ENCODE measurements at regions not wholly inside any gene's neighbourhood (a gene's known extent, or its start where the extent isn't known, plus 50 kb on each side); places are given as distances from the start of the nearest gene placed in this dataset.
A peak's percentile ranks its signal among the peaks of the same experiment; 100 is the strongest.
"Not testable (repeated sequence)": the region's sequence is repeated elsewhere in the genome, so short reads cannot be mapped to it uniquely, and the experiment has no call there.

GRCh38 chr11:49499117-49499516 lies 290.7 kb upstream of the FOLH1 start:
- intact Hi-C loops (cut with DNase I): no loop called here
- no peak for FAIRE-seq

GRCh38 chr11:49505231-49505630 lies 296.8 kb upstream of the FOLH1 start:
- intact Hi-C loops (cut with DNase I): no loop called here
- no peaks in the 10 kb centered on the region for H3K27me3 ChIP-seq (ENCODE audit: control insufficient read depth, insufficient read depth, low read length)
- no peaks in the 10 kb centered on the region for H3K36me3 ChIP-seq (ENCODE audit: control insufficient read depth in 2 of 3, insufficient read depth in 3 of 3, low read length in 3 of 3)
- DNase-seq: no peak
- no peak overlapping the region for H3K27ac ChIP-seq (ENCODE audit: low read depth in 2 of 2, low read length in 2 of 2)
- no peak overlapping the region for H3K9ac ChIP-seq (ENCODE audit: low read length in 3 of 3)
- H3K4me3 ChIP-seq (ENCODE audit: low read length in 3 of 3): no peak overlapping the region
- FAIRE-seq: no peak
- TF ChIP-seq, protein P1, sequence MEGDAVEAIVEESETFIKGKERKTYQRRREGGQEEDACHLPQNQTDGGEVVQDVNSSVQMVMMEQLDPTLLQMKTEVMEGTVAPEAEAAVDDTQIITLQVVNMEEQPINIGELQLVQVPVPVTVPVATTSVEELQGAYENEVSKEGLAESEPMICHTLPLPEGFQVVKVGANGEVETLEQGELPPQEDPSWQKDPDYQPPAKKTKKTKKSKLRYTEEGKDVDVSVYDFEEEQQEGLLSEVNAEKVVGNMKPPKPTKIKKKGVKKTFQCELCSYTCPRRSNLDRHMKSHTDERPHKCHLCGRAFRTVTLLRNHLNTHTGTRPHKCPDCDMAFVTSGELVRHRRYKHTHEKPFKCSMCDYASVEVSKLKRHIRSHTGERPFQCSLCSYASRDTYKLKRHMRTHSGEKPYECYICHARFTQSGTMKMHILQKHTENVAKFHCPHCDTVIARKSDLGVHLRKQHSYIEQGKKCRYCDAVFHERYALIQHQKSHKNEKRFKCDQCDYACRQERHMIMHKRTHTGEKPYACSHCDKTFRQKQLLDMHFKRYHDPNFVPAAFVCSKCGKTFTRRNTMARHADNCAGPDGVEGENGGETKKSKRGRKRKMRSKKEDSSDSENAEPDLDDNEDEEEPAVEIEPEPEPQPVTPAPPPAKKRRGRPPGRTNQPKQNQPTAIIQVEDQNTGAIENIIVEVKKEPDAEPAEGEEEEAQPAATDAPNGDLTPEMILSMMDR (IDR thresholded peaks at IDR 0.05; ENCODE audit: borderline replicate concordance, extremely low read depth, insufficient read depth): no peak
- H3K9me3 ChIP-seq (ENCODE audit: control insufficient read depth in 2 of 3, insufficient read depth in 1 of 3, low read length in 3 of 3): no peaks in the 10 kb centered on the region
- H3K4me1 ChIP-seq (ENCODE audit: control insufficient read depth in 2 of 3, insufficient read depth in 2 of 3, low read depth in 1 of 3, low read length in 3 of 3): no peaks in the 10 kb centered on the region

More at GRCh38 chr11:49499117-49499516, 290.7 kb upstream of the FOLH1 start:
- no peak for DNase-seq
- Histone ChIP-seq H3K4me1 (ENCODE audit: control insufficient read depth in 2 of 3, insufficient read depth in 2 of 3, low read depth in 1 of 3, low read length in 3 of 3) (no peaks in the 10 kb centered on the region), H3K9ac (ENCODE audit: low read length in 3 of 3) (no peak overlapping the region), H3K27me3 (ENCODE audit: control insufficient read depth, insufficient read depth, low read length) (no peaks in the 10 kb centered on the region), H3K4me3 (ENCODE audit: low read length in 3 of 3) (no peak overlapping the region), H3K36me3 (ENCODE audit: control insufficient read depth in 2 of 3, insufficient read depth in 3 of 3, low read length in 3 of 3) (no peaks in the 10 kb centered on the region), H3K27ac (ENCODE audit: low read depth in 2 of 2, low read length in 2 of 2) (no peak overlapping the region), H3K9me3 (ENCODE audit: control insufficient read depth in 2 of 3, insufficient read depth in 1 of 3, low read length in 3 of 3) (no peaks in the 10 kb centered on the region)
- TF ChIP-seq, protein P1 (IDR thresholded peaks at IDR 0.05; ENCODE audit: borderline replicate concordance, extremely low read depth, insufficient read depth): no peak

DNA sequence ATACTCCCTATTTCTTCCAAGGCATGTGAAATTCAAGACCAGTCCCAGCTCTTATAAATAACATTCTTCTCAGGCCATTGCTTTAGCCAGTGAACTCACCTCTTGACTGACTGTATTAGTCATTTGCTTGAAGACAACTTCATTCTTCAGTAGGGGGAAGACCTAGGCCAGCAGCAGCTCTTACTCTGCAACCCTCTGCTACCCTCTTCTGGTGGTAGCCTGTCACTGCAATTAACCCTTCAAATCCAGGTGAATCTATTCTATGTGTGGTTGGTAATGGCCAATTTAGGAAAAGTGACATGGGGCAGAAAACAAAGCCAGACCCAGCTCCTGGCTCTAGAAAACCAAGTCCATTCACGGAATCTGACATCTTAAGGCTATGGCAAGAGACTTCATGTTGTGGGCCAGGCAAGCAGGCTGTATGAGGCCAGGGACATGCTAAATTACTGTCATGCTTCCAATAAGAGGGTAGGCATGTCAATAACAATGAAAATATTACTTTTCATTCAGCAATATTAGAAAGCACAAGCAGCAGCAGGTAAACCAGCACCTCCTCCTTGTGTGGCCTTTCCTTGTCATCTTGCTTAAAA lies 317.9 kb upstream of the FOLH1 start:
- TF ChIP-seq, protein P1 (IDR thresholded peaks at IDR 0.05; ENCODE audit: borderline replicate concordance, extremely low read depth, insufficient read depth): peak; percentile 42
- H3K9me3 ChIP-seq (ENCODE audit: control insufficient read depth in 2 of 3, insufficient read depth in 1 of 3, low read length in 3 of 3); H3K27ac ChIP-seq (ENCODE audit: low read depth in 2 of 2, low read length in 2 of 2); H3K4me3 ChIP-seq (ENCODE audit: low read length in 3 of 3); intact Hi-C loops (cut with DNase I); H3K9ac ChIP-seq (ENCODE audit: low read length in 3 of 3); H3K4me1 ChIP-seq (ENCODE audit: control insufficient read depth in 2 of 3, insufficient read depth in 2 of 3, low read depth in 1 of 3, low read length in 3 of 3); H3K36me3 ChIP-seq (ENCODE audit: control insufficient read depth in 2 of 3, insufficient read depth in 3 of 3, low read length in 3 of 3); H3K27me3 ChIP-seq (ENCODE audit: control insufficient read depth, insufficient read depth, low read length): not testable (repeated sequence)
- DNase-seq (peak in 4 of 5 donors; percentile 9 to 27 (median 24)), FAIRE-seq (peak; percentile 62)

DNA sequence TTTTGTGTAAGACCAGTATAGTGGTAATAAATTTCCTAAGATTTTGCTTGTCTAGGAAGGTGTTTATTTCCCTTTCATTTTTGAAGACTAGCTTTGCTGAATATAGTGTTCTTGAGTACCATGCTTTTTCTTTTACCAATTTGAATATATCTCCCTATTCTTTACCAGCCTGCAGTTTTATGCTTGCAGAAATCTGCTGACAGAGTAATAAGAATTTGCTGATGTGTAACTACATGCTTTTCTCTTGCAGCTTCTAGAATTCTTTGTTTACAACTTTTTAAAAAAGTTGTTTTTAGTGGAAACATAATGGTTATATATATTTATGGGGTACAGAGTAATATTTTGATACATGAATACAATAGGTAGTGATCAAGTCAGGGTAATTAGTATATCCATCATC lies 324.8 kb upstream of the FOLH1 start:
- Histone ChIP-seq H3K27me3 (ENCODE audit: control insufficient read depth, insufficient read depth, low read length) (no peaks in the 10 kb centered on the region), H3K36me3 (ENCODE audit: control insufficient read depth in 2 of 3, insufficient read depth in 3 of 3, low read length in 3 of 3) (no peaks in the 10 kb centered on the region), H3K9ac (ENCODE audit: low read length in 3 of 3) (no peak overlapping the region), H3K4me3 (ENCODE audit: low read length in 3 of 3) (no peak overlapping the region), H3K9me3 (ENCODE audit: control insufficient read depth in 2 of 3, insufficient read depth in 1 of 3, low read length in 3 of 3) (no peaks in the 10 kb centered on the region), H3K4me1 (ENCODE audit: control insufficient read depth in 2 of 3, insufficient read depth in 2 of 3, low read depth in 1 of 3, low read length in 3 of 3) (no peaks in the 10 kb centered on the region), H3K27ac (ENCODE audit: low read depth in 2 of 2, low read length in 2 of 2) (no peak overlapping the region)
- TF ChIP-seq, protein P1 (IDR thresholded peaks at IDR 0.05; ENCODE audit: borderline replicate concordance, extremely low read depth, insufficient read depth): no peak
- intact Hi-C loops (cut with DNase I): no loop called here
- DNase-seq (no peak), FAIRE-seq (no peak)

GRCh38 chr11:49538927-49539326 lies 330.5 kb upstream of the FOLH1 start:
- H3K27me3 ChIP-seq (ENCODE audit: control insufficient read depth, insufficient read depth, low read length); H3K9me3 ChIP-seq (ENCODE audit: control insufficient read depth in 2 of 3, insufficient read depth in 1 of 3, low read length in 3 of 3); DNase-seq; FAIRE-seq; H3K36me3 ChIP-seq (ENCODE audit: control insufficient read depth in 2 of 3, insufficient read depth in 3 of 3, low read length in 3 of 3); H3K4me1 ChIP-seq (ENCODE audit: control insufficient read depth in 2 of 3, insufficient read depth in 2 of 3, low read depth in 1 of 3, low read length in 3 of 3); H3K4me3 ChIP-seq (ENCODE audit: low read length in 3 of 3); H3K27ac ChIP-seq (ENCODE audit: low read depth in 2 of 2, low read length in 2 of 2); intact Hi-C loops (cut with DNase I); H3K9ac ChIP-seq (ENCODE audit: low read length in 3 of 3): not testable (repeated sequence)
